HepG2 (cell line): ENCODE measurements at regions not wholly inside any gene's neighbourhood (a gene's known extent, or its start where the extent isn't known, plus 50 kb on each side); places are given as distances from the start of the nearest gene placed in this dataset.

Experiments
- ATAC-seq: fragments of 200-7000 bp; cut with Tn5 transposase; 3 replicates; pipeline ENCODE4 v1.9.1; 2020; ENCODE audit warnings: mild to moderate bottlenecking, moderate library complexity
- BruUV-seq: library from RNA; stranded (reverse); fragments of 400-500 nt; replicated peaks from 2 replicates; lab custom pipeline; 2021; lab: Mats Ljungman, UMichigan
- CTCF ChIA-PET: fragments of 300-600 bp; formaldehyde crosslinking; extraction: SDS; loops from one replicate; lab custom pipeline; 2021; ENCODE audit warnings: low total read pairs, inconsistent platforms, low intra/inter-chr PET ratio; lab: Yijun Ruan, JAX
- POLR2A ChIA-PET: fragments of 350-600 bp; sonication (Branson Sonifier 250); formaldehyde crosslinking; loops from one replicate; lab custom pipeline; 2020; ENCODE audit warnings: antibody characterized with exemption, inconsistent platforms; lab: Yijun Ruan, JAX
- DNase-seq: peaks from one replicate; pipeline ENCODE4 v3.0.0-alpha.2; 2015; ENCODE audit warnings: low spot score
- FAIRE-seq: peaks from 3 replicates; lab custom pipeline; 2011; peaks lifted over from hg19 to GRCh38; lab: Jason Lieb, UNC
- H2AFZ ChIP-seq: one replicate; pipeline ENCODE4 v1.6.1; 2011; ENCODE audit warnings: low read length, inconsistent platforms
- H3K27ac ChIP-seq: fragments of 300-600 bp; 3 replicates; pipeline ENCODE4 v1.8.0; 2011; ENCODE audit warnings: mixed run types, mild to moderate bottlenecking, mixed read lengths, low read length, inconsistent platforms; ENCODE audit not compliant: insufficient read depth; ENCODE audit errors: extremely low read length
- H3K27me3 ChIP-seq, 2 experiments: fragments of 200-600 bp in 1 of 2; 2 replicates in 1 of 2; 3 replicates in 1 of 2; pipeline versions ENCODE4 v1.6.0 to v1.8.0; 2011; ENCODE audit warnings: low read length in 2 of 2, mild to moderate bottlenecking in 2 of 2, moderate library complexity in 2 of 2, inconsistent platforms in 1 of 2; ENCODE audit not compliant: insufficient read depth in 2 of 2, control insufficient read depth in 1 of 2
- H3K36me3 ChIP-seq, 2 experiments: fragments of 200-600 bp in 1 of 2; replicated peaks in 1 of 2; 2 replicates in 1 of 2; 3 replicates in 1 of 2; pipeline versions ENCODE4 v1.5.1 to v1.8.0; 2011; ENCODE audit warnings: low read length in 2 of 2, inconsistent platforms in 1 of 2; ENCODE audit not compliant: insufficient read depth in 2 of 2, control insufficient read depth in 1 of 2
- H3K4me1 ChIP-seq: 2 replicates; pipeline ENCODE4 v1.5.1; 2012; ENCODE audit warnings: low read length, inconsistent platforms; ENCODE audit not compliant: insufficient read depth
- H3K4me2 ChIP-seq: 2 replicates; pipeline ENCODE4 v1.6.0; 2011; ENCODE audit warnings: low read depth, low read length, inconsistent platforms
- H3K4me3 ChIP-seq, 3 experiments: fragments of 200-600 bp in 1 of 3; sonication (generic), shearing (Covaris generic) in 1 of 3; replicated peaks in 1 of 3; 2 replicates each; pipeline ENCODE4 v1.5.1; 2011 to 2016; ENCODE audit warnings: low read length in 3 of 3, inconsistent platforms in 2 of 3, low read depth in 2 of 3, mild to moderate bottlenecking in 2 of 3, control low read depth in 1 of 3, mixed read lengths in 1 of 3; ENCODE audit not compliant: insufficient read depth in 1 of 3
- H3K79me2 ChIP-seq: one replicate; pipeline ENCODE4 v1.6.1; 2011; ENCODE audit warnings: low read length, inconsistent platforms; ENCODE audit not compliant: insufficient read depth
- H3K9ac ChIP-seq: 2 replicates; pipeline ENCODE4 v1.6.0; 2011; ENCODE audit warnings: mild to moderate bottlenecking, low read depth, low read length, inconsistent platforms; ENCODE audit not compliant: insufficient read depth
- H3K9me3 ChIP-seq: 2 replicates; pipeline ENCODE4 v1.5.1; 2012; ENCODE audit warnings: mild to moderate bottlenecking, low read length
- H4K20me1 ChIP-seq: 2 replicates; pipeline ENCODE4 v1.6.0; 2011; ENCODE audit warnings: inconsistent platforms, mild to moderate bottlenecking, low read length, moderate library complexity; ENCODE audit not compliant: insufficient read depth
- BCL3 ChIP-seq: sonication (generic); formaldehyde crosslinking; IDR thresholded peaks from 2 replicates; pipeline ENCODE4 v1.5.1; 2020; ENCODE audit warnings: mild to moderate bottlenecking, missing genetic modification reagents, moderate library complexity
- DDIT3 ChIP-seq: sonication (generic); formaldehyde crosslinking; IDR thresholded peaks from 2 replicates; pipeline ENCODE4 v1.4.0; 2020; ENCODE audit warnings: mild to moderate bottlenecking, missing genetic modification reagents
- KAT2B ChIP-seq: fragments of 150-350 bp; IDR thresholded peaks from 2 replicates; pipeline ENCODE4 v1.6.1; 2014; ENCODE audit warnings: low read depth, low read length, borderline replicate concordance
- MIER2 ChIP-seq: IDR thresholded peaks from 2 replicates; pipeline ENCODE4 v1.6.1; 2016; ENCODE audit warnings: missing biosample characterization, missing genetic modification reagents
- NFKB2 ChIP-seq: sonication (generic); formaldehyde crosslinking; IDR thresholded peaks from 2 replicates; pipeline ENCODE4 v1.4.0; 2020; ENCODE audit warnings: missing genetic modification reagents, borderline replicate concordance
- SAP130 ChIP-seq: IDR thresholded peaks from 2 replicates; pipeline ENCODE4 v1.6.1; 2016; ENCODE audit warnings: low read depth
- THAP11 ChIP-seq: IDR thresholded peaks from 2 replicates; pipeline ENCODE4 v1.6.1; 2016; ENCODE audit warnings: missing biosample characterization, missing genetic modification reagents
- ZBTB14 ChIP-seq: sonication (generic); formaldehyde crosslinking; IDR thresholded peaks from 2 replicates; pipeline ENCODE4 v1.4.0; 2020; ENCODE audit warnings: missing genetic modification reagents
- ZBTB42 ChIP-seq: sonication (generic); formaldehyde crosslinking; IDR thresholded peaks from 2 replicates; pipeline ENCODE4 v1.5.0; 2020; ENCODE audit warnings: mild to moderate bottlenecking, missing genetic modification reagents
- ZMYM4 ChIP-seq: sonication (generic); formaldehyde crosslinking; IDR thresholded peaks from 2 replicates; pipeline ENCODE4 v1.8.1; 2023; ENCODE audit warnings: mild to moderate bottlenecking, missing genetic modification reagents
- ZNF136 ChIP-seq: sonication (generic); formaldehyde crosslinking; IDR thresholded peaks from 2 replicates; pipeline ENCODE4 v1.8.1; 2022; ENCODE audit warnings: low read depth, mild to moderate bottlenecking, moderate library complexity, missing genetic modification reagents
- ZNF331 ChIP-seq: sonication (generic); formaldehyde crosslinking; IDR thresholded peaks from 2 replicates; pipeline ENCODE4 v1.4.0; 2020; ENCODE audit warnings: missing genetic modification reagents
- ZNF451 ChIP-seq: sonication (generic); formaldehyde crosslinking; IDR thresholded peaks from 2 replicates; pipeline ENCODE4 v1.5.0; 2020; ENCODE audit warnings: mild to moderate bottlenecking, missing genetic modification reagents
- ZNF7 ChIP-seq: IDR thresholded peaks from 2 replicates; pipeline ENCODE4 v1.6.1; 2016; ENCODE audit warnings: missing biosample characterization, missing genetic modification reagents
- ZNF784 ChIP-seq: sonication (generic); formaldehyde crosslinking; IDR thresholded peaks from 2 replicates; pipeline ENCODE4 v1.5.1; 2020; ENCODE audit warnings: missing genetic modification reagents, mild to moderate bottlenecking, borderline replicate concordance
- ZSCAN30 ChIP-seq: sonication (generic); formaldehyde crosslinking; IDR thresholded peaks from 2 replicates; pipeline ENCODE4 v1.5.0; 2020; ENCODE audit warnings: mild to moderate bottlenecking, missing genetic modification reagents
- ZSCAN9 ChIP-seq: IDR thresholded peaks from 2 replicates; pipeline ENCODE4 v1.6.1; 2016; ENCODE audit warnings: borderline replicate concordance
- WGBS: methylation state at CpG from one replicate; pipeline ENCODE4 v1.1.6; 2017; ENCODE audit warnings: low lambda C conversion rate; 5-methylcytosine and 5-hydroxymethylcytosine counted together
- in situ Hi-C: cut with HindIII; loops from 2 replicates; pipeline ENCODE4 v1.10.0; 2017; ENCODE audit warnings: low pct_unique_long_range_greater_than_20kb; ENCODE audit not compliant: extremely low pct_ligation_motif_present
- intact Hi-C: fragments of 100-400 bp; cut with micrococcal nuclease; formaldehyde crosslinking; loops from one replicate; pipeline ENCODE4 v1.10.0; 2022; ENCODE audit not compliant: unreplicated experiment

GRCh38 chr5:73288803-73289720, 116.1 kb downstream of the TMEM174 start:
- H4K20me1 ChIP-seq: no peaks in the 10 kb centered on the region
- intact Hi-C loops (no loop called here), in situ Hi-C loops (no loop called here)
- POLR2A ChIA-PET: no interaction called here
- ATAC-seq: no peak
- TF ChIP-seq THAP11 (CRISPR knock-in tag) (no peak), DDIT3 (CRISPR knock-in tag) (no peak), ZNF331 (CRISPR knock-in tag) (no peak), ZNF136 (CRISPR knock-in tag) (no peak), MIER2 (CRISPR knock-in tag) (no peak), ZBTB42 (CRISPR knock-in tag) (no peak), ZSCAN9 (CRISPR knock-in tag) (no peak), SAP130 (no peak), ZBTB14 (CRISPR knock-in tag) (no peak), ZNF451 (CRISPR knock-in tag) (no peak), ZMYM4 (no peak), ZNF7 (CRISPR knock-in tag) (no peak), NFKB2 (CRISPR knock-in tag) (no peak), BCL3 (CRISPR knock-in tag) (no peak), ZNF784 (CRISPR knock-in tag) (no peak), ZSCAN30 (CRISPR knock-in tag) (no peak), KAT2B (no peak)
- H3K4me1 ChIP-seq: no peaks in the 10 kb centered on the region
- no TSS peak for BruUV-seq
- H3K79me2 ChIP-seq: no peaks in the 10 kb centered on the region
- H3K36me3 ChIP-seq: no peaks in the 10 kb centered on the region
- H2AFZ ChIP-seq: no peak overlapping the region
- FAIRE-seq: no peak
- DNase-seq: no peak
- peaks cover 1 to 55% of the 10 kb centered on the region in 2 experiments; a peak in 4 of 5 replicates for H3K27me3 ChIP-seq
- no peak overlapping the region for H3K27ac ChIP-seq
- no peaks in the 10 kb centered on the region; the same call in 1 of the 2 replicates for H3K9me3 ChIP-seq
- CTCF ChIA-PET: no interaction called here
- H3K4me2 ChIP-seq: no peak overlapping the region
- H3K4me3 ChIP-seq: no peak overlapping the region
- 12% methylated on average over 6 of the region's 6 CpGs for WGBS
- H3K9ac ChIP-seq: no peak overlapping the region
